DND-41 (cell line): ENCODE measurements at regions not wholly inside any gene's neighbourhood (a gene's known extent, or its start where the extent isn't known, plus 50 kb on each side); places are given as distances from the start of the nearest gene placed in this dataset.

Experiments
- EZH2 ChIP-seq: IDR thresholded peaks from 3 replicates; pipeline ENCODE4 v1.6.1; 2012; ENCODE audit warnings: borderline replicate concordance, low read depth, mild to moderate bottlenecking, moderate library complexity, low read length, inconsistent platforms; ENCODE audit not compliant: severe bottlenecking
- TF ChIP-seq, protein P1 (sequence below): IDR thresholded peaks from 2 replicates; pipeline ENCODE4 v1.5.1; 2012; ENCODE audit warnings: borderline replicate concordance, low read length, moderate library complexity, mild to moderate bottlenecking; ENCODE audit not compliant: poor library complexity, severe bottlenecking; ENCODE audit errors: extremely low read depth

DNA sequence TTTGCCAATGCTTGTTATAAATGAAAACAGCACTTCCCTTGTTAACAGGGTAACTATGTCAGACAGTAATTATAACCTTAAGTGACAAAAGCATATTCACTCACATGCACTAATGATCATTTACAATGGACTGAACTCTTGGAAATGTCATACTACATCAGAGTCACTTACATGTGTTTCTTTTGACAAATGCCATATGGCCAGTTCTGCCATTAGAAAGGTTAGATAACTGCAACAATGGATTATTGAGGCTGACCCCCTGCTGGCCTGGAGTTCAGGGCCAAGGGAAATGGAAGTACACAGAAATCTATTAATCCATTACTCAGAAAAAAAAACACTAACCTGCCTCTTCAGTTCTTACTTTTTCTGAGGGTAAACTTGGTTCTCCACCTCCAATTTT, 313.4 kb downstream of the CNTN3 start:
- TF ChIP-seq, protein P1, sequence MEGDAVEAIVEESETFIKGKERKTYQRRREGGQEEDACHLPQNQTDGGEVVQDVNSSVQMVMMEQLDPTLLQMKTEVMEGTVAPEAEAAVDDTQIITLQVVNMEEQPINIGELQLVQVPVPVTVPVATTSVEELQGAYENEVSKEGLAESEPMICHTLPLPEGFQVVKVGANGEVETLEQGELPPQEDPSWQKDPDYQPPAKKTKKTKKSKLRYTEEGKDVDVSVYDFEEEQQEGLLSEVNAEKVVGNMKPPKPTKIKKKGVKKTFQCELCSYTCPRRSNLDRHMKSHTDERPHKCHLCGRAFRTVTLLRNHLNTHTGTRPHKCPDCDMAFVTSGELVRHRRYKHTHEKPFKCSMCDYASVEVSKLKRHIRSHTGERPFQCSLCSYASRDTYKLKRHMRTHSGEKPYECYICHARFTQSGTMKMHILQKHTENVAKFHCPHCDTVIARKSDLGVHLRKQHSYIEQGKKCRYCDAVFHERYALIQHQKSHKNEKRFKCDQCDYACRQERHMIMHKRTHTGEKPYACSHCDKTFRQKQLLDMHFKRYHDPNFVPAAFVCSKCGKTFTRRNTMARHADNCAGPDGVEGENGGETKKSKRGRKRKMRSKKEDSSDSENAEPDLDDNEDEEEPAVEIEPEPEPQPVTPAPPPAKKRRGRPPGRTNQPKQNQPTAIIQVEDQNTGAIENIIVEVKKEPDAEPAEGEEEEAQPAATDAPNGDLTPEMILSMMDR, result no peak
- no peak for TF ChIP-seq EZH2
